Smooth muscle cell (in vitro differentiated cells): ENCODE measurements at regions not wholly inside any gene's neighbourhood (a gene's known extent, or its start where the extent isn't known, plus 50 kb on each side); places are given as distances from the start of the nearest gene placed in this dataset.

Source experiments
- DNase-seq: peaks from one replicate; lab custom pipeline; 2025; ENCODE audit not compliant: unreplicated experiment; lab: John Stamatoyannopoulos, UW
- H2AFZ ChIP-seq: fragments of 200-600 bp; sonication (generic); 2 replicates; pipeline ENCODE4 v1.6.0; 2016; ENCODE audit warnings: antibody characterized with exemption, low read depth, mild to moderate bottlenecking
- H3F3A ChIP-seq: fragments of 200-600 bp; sonication (generic); 2 replicates; pipeline ENCODE4 v1.6.0; 2017; ENCODE audit warnings: antibody characterized with exemption, low read depth
- H3K27ac ChIP-seq: fragments of 200-600 bp; sonication (generic); 2 replicates; pipeline ENCODE4 v1.5.1; 2016; ENCODE audit warnings: low read depth, mild to moderate bottlenecking
- H3K27me3 ChIP-seq: fragments of 200-600 bp; sonication (generic); 2 replicates; pipeline ENCODE4 v1.6.1; 2016; ENCODE audit warnings: low read depth, mild to moderate bottlenecking
- H3K36me3 ChIP-seq: fragments of 200-600 bp; sonication (generic); 2 replicates; pipeline ENCODE4 v1.5.1; 2016; ENCODE audit warnings: low read depth
- H3K4me1 ChIP-seq: fragments of 200-600 bp; sonication (generic); 2 replicates; pipeline ENCODE4 v1.5.1; 2016; ENCODE audit warnings: low read depth
- H3K4me2 ChIP-seq: fragments of 200-600 bp; sonication (generic); 2 replicates; pipeline ENCODE4 v1.6.0; 2016; ENCODE audit warnings: mild to moderate bottlenecking
- H3K4me3 ChIP-seq: fragments of 200-600 bp; sonication (generic); 2 replicates; pipeline ENCODE4 v1.5.1; 2016; ENCODE audit warnings: mild to moderate bottlenecking
- H3K79me2 ChIP-seq: fragments of 200-600 bp; sonication (generic); 2 replicates; pipeline ENCODE4 v1.6.0; 2016; ENCODE audit warnings: low read depth, mild to moderate bottlenecking
- H3K9ac ChIP-seq: fragments of 200-600 bp; sonication (generic); 2 replicates; pipeline ENCODE4 v1.6.0; 2016; ENCODE audit warnings: low read depth
- H3K9me3 ChIP-seq: fragments of 200-600 bp; sonication (generic); replicated peaks from 2 replicates; pipeline ENCODE4 v1.5.1; 2016; ENCODE audit warnings: low read depth
- H4K20me1 ChIP-seq: fragments of 200-600 bp; sonication (generic); 2 replicates; pipeline ENCODE4 v1.6.0; 2016; ENCODE audit warnings: low read depth
- WGBS: methylation state at CpG from one replicate; pipeline ENCODE4 v1.1.7; 2016; ENCODE audit warnings: low lambda C conversion rate; 5-methylcytosine and 5-hydroxymethylcytosine counted together
- TF ChIP-seq, protein P1 (sequence below): fragments of 200-600 bp; sonication (generic); IDR thresholded peaks from 2 replicates; pipeline ENCODE4 v1.5.1; 2017; ENCODE audit warnings: borderline replicate concordance, mild to moderate bottlenecking, antibody characterized with exemption; ENCODE audit not compliant: insufficient read depth, poor library complexity, severe bottlenecking

- peak overlapping the region; percentile 85 for H2AFZ ChIP-seq
- H3K36me3 ChIP-seq, result no peaks in the 10 kb centered on the region
- no peak overlapping the region for H3K27ac ChIP-seq
- no peak overlapping the region for H3K9ac ChIP-seq
- H3K79me2 ChIP-seq, result no peaks in the 10 kb centered on the region
- TF ChIP-seq, protein P1, sequence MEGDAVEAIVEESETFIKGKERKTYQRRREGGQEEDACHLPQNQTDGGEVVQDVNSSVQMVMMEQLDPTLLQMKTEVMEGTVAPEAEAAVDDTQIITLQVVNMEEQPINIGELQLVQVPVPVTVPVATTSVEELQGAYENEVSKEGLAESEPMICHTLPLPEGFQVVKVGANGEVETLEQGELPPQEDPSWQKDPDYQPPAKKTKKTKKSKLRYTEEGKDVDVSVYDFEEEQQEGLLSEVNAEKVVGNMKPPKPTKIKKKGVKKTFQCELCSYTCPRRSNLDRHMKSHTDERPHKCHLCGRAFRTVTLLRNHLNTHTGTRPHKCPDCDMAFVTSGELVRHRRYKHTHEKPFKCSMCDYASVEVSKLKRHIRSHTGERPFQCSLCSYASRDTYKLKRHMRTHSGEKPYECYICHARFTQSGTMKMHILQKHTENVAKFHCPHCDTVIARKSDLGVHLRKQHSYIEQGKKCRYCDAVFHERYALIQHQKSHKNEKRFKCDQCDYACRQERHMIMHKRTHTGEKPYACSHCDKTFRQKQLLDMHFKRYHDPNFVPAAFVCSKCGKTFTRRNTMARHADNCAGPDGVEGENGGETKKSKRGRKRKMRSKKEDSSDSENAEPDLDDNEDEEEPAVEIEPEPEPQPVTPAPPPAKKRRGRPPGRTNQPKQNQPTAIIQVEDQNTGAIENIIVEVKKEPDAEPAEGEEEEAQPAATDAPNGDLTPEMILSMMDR, result no peak
- peak overlapping the region; percentile 69 for H3K4me2 ChIP-seq
- peaks cover 2% of the 10 kb centered on the region for H3F3A ChIP-seq
- no peaks in the 10 kb centered on the region for H3K9me3 ChIP-seq
- 68% methylated on average over 9 of the region's 9 CpGs for WGBS
- no peak overlapping the region for H3K4me3 ChIP-seq
- no peaks in the 10 kb centered on the region for H3K27me3 ChIP-seq
- peaks cover 9% of the 10 kb centered on the region for H3K4me1 ChIP-seq
- DNase-seq, result no peak
- H4K20me1 ChIP-seq, result no peaks in the 10 kb centered on the region
Observed at GRCh38 chr6:16836144-16836981, 75.1 kb upstream of the ATXN1 start.

- Histone ChIP-seq H3K27me3 (no peaks in the 10 kb centered on the region), H3K79me2 (no peaks in the 10 kb centered on the region), H3K4me2 (no peak overlapping the region), H3F3A (peaks cover 2% of the 10 kb centered on the region), H3K4me3 (no peak overlapping the region), H3K36me3 (no peaks in the 10 kb centered on the region), H3K9me3 (no peaks in the 10 kb centered on the region), H2AFZ (no peak overlapping the region), H3K27ac (no peak overlapping the region), H4K20me1 (no peaks in the 10 kb centered on the region), H3K9ac (no peak overlapping the region), H3K4me1 (peaks cover 9% of the 10 kb centered on the region)
- 86% methylated on average over 3 of the region's 3 CpGs for WGBS
- TF ChIP-seq, protein P1, result no peak
- no peak for DNase-seq
Observed at GRCh38 chr6:16834242-16834641, 73.0 kb upstream of the ATXN1 start.

DNA sequence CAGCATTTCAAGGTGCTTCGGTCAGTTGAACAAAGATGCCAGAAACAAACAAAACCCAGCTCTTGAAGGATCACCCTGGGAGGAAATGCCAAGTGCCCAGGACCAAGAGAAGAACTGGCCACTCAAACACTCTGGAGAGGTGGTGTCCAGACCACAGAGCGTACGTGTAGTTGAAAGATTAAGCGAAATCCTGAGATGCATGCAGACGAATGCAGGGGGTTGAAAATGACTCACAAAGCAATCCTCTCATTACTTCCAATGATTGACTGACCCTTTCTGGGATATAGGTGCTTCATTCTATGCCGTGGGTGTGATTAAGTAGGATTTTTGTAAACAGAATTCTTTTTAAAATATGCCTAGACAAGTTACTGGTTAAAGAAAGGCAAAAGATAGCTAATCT, 71.5 kb upstream of the ATXN1 start:
- Histone ChIP-seq H3K4me2 (no peak overlapping the region), H3K79me2 (no peaks in the 10 kb centered on the region), H3K9ac (no peak overlapping the region), H4K20me1 (no peaks in the 10 kb centered on the region), H2AFZ (no peak overlapping the region), H3K36me3 (no peaks in the 10 kb centered on the region), H3K9me3 (no peaks in the 10 kb centered on the region), H3K27ac (no peak overlapping the region), H3K4me3 (no peak overlapping the region), H3K27me3 (no peaks in the 10 kb centered on the region), H3F3A (peaks cover 2% of the 10 kb centered on the region), H3K4me1 (peaks cover 9% of the 10 kb centered on the region)
- TF ChIP-seq, protein P1, result no peak
- WGBS, result 70% methylated on average over 6 of the region's 6 CpGs
- no peak for DNase-seq

DNA sequence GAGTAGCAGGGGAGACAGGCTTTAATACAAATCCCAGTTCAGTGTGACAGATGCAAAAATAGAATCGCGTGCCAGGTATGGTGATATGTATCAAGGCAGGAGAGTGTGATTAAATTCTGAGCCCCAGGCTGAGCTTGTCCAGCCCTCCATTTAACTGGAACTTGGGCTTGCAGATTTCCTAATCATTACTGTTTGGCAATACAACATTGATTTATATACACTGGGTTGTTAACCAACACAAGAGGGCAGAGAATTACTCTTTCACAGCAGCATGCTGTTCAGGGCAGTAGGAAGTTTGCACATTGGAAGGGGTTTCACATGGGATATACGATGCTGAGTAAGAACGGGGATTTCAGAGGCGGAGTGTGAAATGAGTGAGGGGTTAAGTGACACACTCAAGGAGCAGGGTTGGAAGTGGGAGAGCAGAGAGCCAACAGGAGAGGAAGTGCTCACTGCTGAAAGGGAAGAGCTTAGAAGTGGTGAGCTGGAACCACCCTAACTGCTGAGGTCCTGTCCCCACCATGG, 70.8 kb upstream of the ATXN1 start:
- Histone ChIP-seq H3K9me3 (no peaks in the 10 kb centered on the region), H3K9ac (no peak overlapping the region), H3K27ac (no peak overlapping the region), H3K79me2 (no peaks in the 10 kb centered on the region), H3K4me2 (no peak overlapping the region), H3K27me3 (no peaks in the 10 kb centered on the region), H2AFZ (no peak overlapping the region), H3K4me1 (peaks cover 9% of the 10 kb centered on the region), H3F3A (peaks cover 2% of the 10 kb centered on the region), H3K36me3 (no peaks in the 10 kb centered on the region), H3K4me3 (no peak overlapping the region), H4K20me1 (no peaks in the 10 kb centered on the region)
- DNase-seq, result no peak
- 90% methylated on average over 5 of the region's 5 CpGs for WGBS
- TF ChIP-seq, protein P1, result no peak
